A172 (cell line): ENCODE measurements at regions not wholly inside any gene's neighbourhood (a gene's known extent, or its start where the extent isn't known, plus 50 kb on each side); places are given as distances from the start of the nearest gene placed in this dataset.
"Not testable (repeated sequence)": the region's sequence is repeated elsewhere in the genome, so short reads cannot be mapped to it uniquely, and the experiment has no call there.

Experiments
- DNase-seq: peaks from one replicate; pipeline ENCODE4 v3.0.0-alpha.2; 2015; ENCODE audit warnings: low spot score

GRCh38 chr12:92061061-92061460 lies 84.6 kb downstream of the BTG1 start:
- DNase-seq, result no peak

- DNase-seq, result peak; percentile 72
Observed at GRCh38 chr12:92059960-92060359, 85.7 kb downstream of the BTG1 start.

DNA sequence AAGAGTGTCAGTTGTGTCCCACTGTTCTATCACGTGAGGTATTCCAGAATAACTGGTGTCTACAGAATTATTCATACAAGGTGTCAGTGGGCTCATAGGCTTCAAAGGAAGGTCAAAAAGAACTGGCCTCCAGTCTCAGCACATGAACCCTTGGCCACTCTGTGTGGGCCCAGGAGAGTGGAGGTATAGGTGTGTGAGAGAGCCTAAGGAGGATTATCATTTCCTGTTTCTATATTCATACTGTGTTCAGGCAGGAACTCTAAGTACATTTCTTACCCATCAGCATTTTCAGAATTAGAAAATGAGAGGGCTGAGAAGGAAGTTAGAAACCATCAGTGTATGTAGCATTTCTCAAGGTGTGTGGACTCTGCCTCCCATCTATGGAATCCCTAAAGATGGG lies 87.0 kb downstream of the BTG1 start:
- no peak for DNase-seq

GRCh38 chr12:92056756-92057155 lies 88.9 kb downstream of the BTG1 start:
- not testable (repeated sequence) for DNase-seq

- no peak for DNase-seq
Observed at GRCh38 chr12:92056290-92056689, 89.4 kb downstream of the BTG1 start.

GRCh38 chr12:92055877-92056276 lies 89.8 kb downstream of the BTG1 start:
- no peak for DNase-seq

DNA sequence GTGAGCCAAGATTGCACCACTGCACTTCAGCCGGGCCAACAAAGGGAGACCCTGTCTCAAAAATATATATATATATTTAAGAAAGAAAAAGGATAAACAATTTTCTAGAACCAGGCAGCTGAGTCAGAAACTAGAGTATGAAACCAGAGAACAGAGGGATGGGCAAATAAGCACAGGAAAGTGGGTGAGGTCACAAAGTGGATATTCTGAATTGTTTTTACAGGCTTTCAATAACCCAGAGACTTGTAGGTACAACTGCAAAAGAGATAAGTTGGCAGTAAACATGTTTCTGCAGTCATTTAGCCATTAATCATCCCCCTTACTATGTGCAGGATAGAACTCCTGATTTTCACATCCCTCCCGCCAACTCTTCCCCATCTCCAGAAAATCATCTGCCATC lies 94.2 kb downstream of the BTG1 start:
- DNase-seq, result no peak

- no peak for DNase-seq
Observed at GRCh38 chr12:92049403-92049802, 96.2 kb downstream of the BTG1 start.

DNA sequence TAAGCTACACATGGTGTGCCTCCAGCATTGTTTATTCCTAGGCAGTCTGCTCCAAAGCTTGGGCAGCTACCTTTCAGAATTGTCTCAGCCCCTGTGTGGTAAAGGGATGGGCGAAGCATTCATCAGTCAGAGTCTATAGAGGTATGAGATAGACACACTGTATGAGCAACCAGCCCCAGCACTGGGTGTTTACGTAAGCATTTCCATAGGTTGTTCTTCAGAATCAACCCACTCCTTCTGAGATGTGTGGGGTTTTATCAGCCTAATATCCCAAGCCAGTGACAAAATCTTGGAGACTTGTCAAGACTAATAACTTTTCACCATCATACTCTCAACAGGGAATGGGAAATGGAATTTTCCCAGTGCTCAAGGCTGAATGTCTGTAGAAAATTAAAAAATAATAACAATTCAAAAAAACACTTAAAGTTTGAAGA lies 98.2 kb downstream of the BTG1 start:
- no peak for DNase-seq

DNA sequence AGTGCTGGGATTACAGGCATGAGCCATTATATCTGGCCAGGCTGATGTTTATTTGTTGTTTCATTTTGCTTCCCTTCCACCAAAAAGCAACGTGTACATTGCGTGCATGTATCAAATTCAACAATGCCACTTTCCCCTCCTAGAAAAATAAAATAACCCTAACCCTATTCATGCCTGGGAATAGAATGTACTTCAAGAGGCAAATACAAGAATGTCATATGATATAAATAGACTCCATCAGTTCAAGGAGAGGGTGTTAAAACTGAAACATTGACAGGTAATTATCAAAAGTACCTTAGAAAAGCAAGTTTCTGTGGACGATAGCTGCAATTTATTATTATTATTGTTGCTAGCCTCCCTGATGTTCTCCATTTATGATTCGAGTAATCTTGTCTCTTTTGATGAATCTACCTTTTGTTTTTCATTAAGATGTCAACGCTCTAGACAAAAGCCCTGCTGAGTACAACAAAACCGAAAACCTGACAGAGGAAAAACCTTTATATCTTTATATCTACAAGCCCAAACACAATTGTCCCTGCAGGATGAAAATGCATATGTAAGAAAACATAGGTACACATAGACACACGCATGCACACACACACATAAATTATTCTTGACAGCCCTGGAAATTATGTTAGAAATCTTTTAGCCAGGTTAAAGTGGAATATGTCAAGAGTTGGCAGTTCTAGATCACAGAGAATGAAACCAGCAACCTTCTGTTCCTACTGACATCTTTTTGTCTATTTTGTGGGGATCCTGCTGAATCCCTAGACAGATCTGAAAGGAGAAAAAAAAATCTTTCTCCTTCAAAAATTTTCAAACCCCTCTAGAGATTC lies 98.9 kb downstream of the BTG1 start:
- DNase-seq, result no peak

DNA sequence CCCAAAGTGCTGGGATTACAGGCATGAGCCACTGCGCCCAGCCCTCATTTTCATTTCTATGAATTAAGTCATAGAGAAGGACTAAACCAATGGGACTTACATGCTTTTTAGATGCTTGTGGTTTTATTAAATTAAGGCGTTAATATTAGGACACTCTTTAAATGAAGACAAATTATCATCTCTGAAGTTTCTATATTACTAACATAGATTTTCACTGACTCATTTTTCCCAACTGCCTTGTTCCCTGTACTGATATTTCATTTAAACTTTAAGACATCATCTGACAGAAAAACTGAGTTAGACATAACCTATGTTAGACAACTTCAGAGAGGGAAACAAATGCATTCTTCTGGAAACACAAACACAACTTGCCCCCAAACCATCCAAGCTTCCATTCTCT lies 99.8 kb downstream of the BTG1 start:
- DNase-seq, result no peak

DNA sequence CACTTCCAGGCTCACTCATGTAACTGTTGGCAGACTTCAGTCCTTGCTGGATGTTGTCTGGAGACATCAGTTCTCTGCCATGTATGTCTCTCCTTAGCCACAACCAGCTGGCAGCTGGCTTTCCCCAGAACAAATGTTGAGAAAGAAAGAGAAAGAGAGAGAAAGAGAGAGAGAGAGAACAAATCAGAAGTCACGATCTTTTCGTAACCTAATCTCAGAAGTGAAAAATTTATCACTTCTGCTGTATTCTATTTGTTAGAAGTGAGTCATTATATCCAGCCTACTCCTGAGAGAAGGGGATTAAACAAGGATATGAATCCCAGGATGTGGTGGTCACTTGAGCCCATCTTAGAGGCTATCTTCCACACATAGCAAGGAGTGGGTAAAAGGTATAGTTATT lies 101.2 kb downstream of the BTG1 start:
- no peak for DNase-seq

- DNase-seq, result no peak
Observed at GRCh38 chr12:92042791-92043531, 102.7 kb downstream of the BTG1 start.

GRCh38 chr12:92041742-92042141 lies 103.9 kb downstream of the BTG1 start:
- DNase-seq, result peak; percentile 33

DNA sequence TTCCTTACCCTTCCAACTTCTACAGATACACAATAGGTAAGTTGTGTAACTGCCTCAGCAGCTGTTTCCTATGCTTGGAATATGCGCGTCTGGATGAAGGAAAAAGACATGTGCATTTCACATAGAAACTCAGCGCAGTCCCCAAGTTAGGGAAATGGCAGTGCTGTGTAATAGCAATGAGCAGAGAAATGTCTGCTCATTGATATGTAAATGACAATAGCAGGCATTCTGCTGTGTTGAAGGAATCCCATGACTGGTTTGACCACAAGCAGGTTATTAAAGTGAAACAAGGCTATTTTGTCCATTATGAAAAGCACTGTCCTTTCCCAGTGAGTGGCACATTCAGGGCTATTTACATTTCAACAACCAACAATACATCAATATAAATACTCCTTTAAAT lies 106.6 kb downstream of the BTG1 start:
- DNase-seq, result no peak

- DNase-seq, result no peak
Observed at GRCh38 chr12:92038476-92038875, 107.2 kb downstream of the BTG1 start.

GRCh38 chr12:92036771-92037453 lies 108.7 kb downstream of the BTG1 start:
- no peak for DNase-seq

GRCh38 chr12:92036061-92036620 lies 109.5 kb downstream of the BTG1 start:
- DNase-seq, result no peak

GRCh38 chr12:92035477-92035876 lies 110.2 kb downstream of the BTG1 start:
- DNase-seq, result no peak

DNA sequence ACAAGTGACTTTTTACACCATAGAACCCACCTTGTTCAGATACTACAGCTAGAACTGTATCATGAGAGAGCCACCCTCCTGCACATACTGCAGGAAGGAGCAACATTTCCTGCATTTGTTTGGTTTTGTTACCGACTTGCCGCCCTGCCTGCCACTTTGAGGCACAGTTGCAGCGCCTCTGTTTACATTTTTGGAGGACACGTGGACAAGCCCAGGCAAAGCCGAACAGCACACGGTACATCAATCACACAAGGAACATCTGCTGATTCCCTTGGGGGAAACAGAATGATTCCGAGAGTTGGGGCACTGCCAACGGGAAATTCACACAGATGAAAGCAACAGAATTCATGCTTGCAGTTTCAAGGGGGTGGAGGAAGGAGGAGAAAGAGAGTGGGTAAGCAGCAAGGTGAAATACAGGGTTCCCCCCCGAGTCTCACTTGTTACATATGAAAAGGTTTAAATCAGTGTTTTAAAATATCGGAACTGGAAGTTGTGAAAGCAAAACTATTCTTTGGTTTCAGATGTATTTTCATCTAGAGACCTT lies 110.7 kb downstream of the BTG1 start:
- peak; percentile 16 for DNase-seq

DNA sequence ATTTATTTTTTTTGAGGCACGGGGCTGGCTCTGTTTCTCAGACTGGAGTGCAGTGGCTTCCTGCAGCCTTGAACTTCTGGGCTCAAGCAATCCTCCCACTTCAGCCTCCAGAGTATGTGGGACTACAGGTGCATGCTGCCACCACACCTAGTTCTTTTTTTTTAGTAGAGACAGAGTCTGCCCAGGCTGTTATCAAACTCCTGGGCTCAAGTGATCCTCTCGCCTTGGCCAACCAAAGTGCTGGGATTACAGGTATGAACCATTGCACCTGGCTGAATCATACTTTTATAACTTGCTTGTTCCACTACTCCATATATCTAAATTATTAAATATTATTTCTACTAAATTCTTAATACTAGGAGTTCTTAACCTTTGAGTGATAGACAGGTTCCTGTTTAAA lies 111.6 kb downstream of the BTG1 start:
- no peak for DNase-seq

- DNase-seq, result no peak
Observed at GRCh38 chr12:92032965-92033364, 112.7 kb downstream of the BTG1 start.
